Endodermal cell (in vitro differentiated cells): ENCODE measurements at regions not wholly inside any gene's neighbourhood (a gene's known extent, or its start where the extent isn't known, plus 50 kb on each side); places are given as distances from the start of the nearest gene placed in this dataset.
"Not testable (repeated sequence)": the region's sequence is repeated elsewhere in the genome, so short reads cannot be mapped to it uniquely, and the experiment has no call there.

ENCODE experiments used
- DNase-seq: peaks from one replicate; pipeline ENCODE4 v3.0.0-alpha.2; 2017
- H3K27ac ChIP-seq: 2 replicates; pipeline ENCODE4 v1.5.1; 2013; ENCODE audit warnings: mild to moderate bottlenecking, low read depth, low read length, moderate library complexity
- H3K27me3 ChIP-seq: 2 replicates; pipeline ENCODE4 v1.6.1; 2013; ENCODE audit warnings: mild to moderate bottlenecking, low read length, moderate library complexity; ENCODE audit not compliant: insufficient read depth, control insufficient read depth, poor library complexity, severe bottlenecking
- H3K36me3 ChIP-seq: 2 replicates; pipeline ENCODE4 v1.7.0; 2013; ENCODE audit warnings: mild to moderate bottlenecking, low read length, moderate library complexity; ENCODE audit not compliant: control insufficient read depth, insufficient read depth
- H3K4me1 ChIP-seq: one replicate; pipeline ENCODE4 v1.7.0; 2013; ENCODE audit warnings: low read length; ENCODE audit not compliant: control insufficient read depth, insufficient read depth
- H3K4me3 ChIP-seq: 2 replicates; pipeline ENCODE4 v1.5.1; 2013; ENCODE audit warnings: mild to moderate bottlenecking, low read length, moderate library complexity
- H3K9ac ChIP-seq: 2 replicates; pipeline ENCODE4 v1.6.1; 2013; ENCODE audit warnings: mild to moderate bottlenecking, low read length, moderate library complexity; ENCODE audit not compliant: poor library complexity, severe bottlenecking; ENCODE audit errors: extremely low read depth
- H3K9me3 ChIP-seq: 2 replicates; pipeline ENCODE4 v1.6.1; 2013; ENCODE audit warnings: mild to moderate bottlenecking, low read length, moderate library complexity; ENCODE audit not compliant: control insufficient read depth
- H3K27ac Mint-ChIP-seq: 2 replicates; pipeline ENCODE4 v1.8.0; 2020; ENCODE audit warnings: mixed read lengths
- H3K27me3 Mint-ChIP-seq: 2 replicates; pipeline ENCODE4 v1.8.0; 2021; ENCODE audit warnings: mild to moderate bottlenecking, mixed read lengths; ENCODE audit not compliant: insufficient read depth
- H3K36me3 Mint-ChIP-seq: 2 replicates; pipeline ENCODE4 v1.8.0; 2020; ENCODE audit warnings: low read depth, mixed read lengths
- H3K4me1 Mint-ChIP-seq: 2 replicates; pipeline ENCODE4 v1.8.0; 2020; ENCODE audit warnings: mixed read lengths
- H3K4me3 Mint-ChIP-seq: 2 replicates; pipeline ENCODE4 v1.8.0; 2020; ENCODE audit warnings: mild to moderate bottlenecking, moderate library complexity, mixed read lengths
- H3K9me3 Mint-ChIP-seq: 2 replicates; pipeline ENCODE4 v1.8.0; 2020; ENCODE audit warnings: mild to moderate bottlenecking, mixed read lengths
- WGBS, 2 experiments: methylation state at CpG; one replicate each; pipeline versions ENCODE4 v1.1.5 to v1.1.7; 2013; ENCODE audit warnings: missing lambda C conversion rate in 2 of 2, mixed read lengths in 1 of 2; ENCODE audit not compliant: insufficient coverage in 1 of 2, insufficient read length in 1 of 2; 5-methylcytosine and 5-hydroxymethylcytosine counted together
- TF ChIP-seq, protein P1 (sequence below): fragments of 200-600 bp; sonication (generic); conservative IDR thresholded peaks from 2 replicates; pipeline ENCODE4 v1.5.0; 2021; ENCODE audit warnings: antibody characterized with exemption, mild to moderate bottlenecking

DNA sequence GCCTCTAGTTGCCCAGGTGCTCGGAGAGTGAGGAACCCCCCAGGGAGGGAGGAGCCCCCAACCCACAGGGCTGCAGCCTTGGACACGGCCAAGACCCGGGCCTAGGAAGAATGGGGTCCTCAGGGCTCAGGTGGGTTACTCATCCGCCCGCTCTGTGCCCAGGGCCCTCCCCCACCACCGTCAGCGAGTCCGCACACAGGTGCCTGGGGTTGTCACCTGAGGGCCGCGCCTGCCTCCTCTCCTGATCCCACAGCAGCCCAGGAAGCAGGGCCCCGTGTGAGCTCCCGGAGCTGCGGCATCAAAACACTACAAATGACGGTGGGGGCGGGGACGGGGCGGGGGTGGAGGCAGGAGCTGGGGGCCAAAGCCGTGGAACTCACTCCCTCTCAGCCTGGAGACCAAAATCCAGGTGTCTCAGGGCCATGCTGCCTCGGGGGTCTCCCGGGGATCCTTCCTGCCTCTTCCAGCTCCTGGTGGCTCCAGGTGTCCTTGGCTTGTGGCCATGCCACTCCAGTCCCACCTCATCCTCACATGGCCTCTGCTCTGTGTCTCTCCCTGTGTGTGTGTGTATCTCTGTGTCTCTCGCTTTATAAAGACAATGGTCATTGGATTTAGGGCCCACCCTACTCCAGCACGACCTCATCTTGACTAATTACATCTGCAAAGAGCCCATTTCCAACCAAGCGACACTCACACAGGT, 172.7 kb downstream of the NPIPB11 start:
- H3K4me1 Mint-ChIP-seq, H3K9me3 Mint-ChIP-seq, H3K4me1 ChIP-seq, H3K36me3 ChIP-seq, DNase-seq, H3K27me3 Mint-ChIP-seq, H3K27ac Mint-ChIP-seq, H3K27me3 ChIP-seq, H3K27ac ChIP-seq, H3K9ac ChIP-seq, H3K4me3 ChIP-seq, H3K4me3 Mint-ChIP-seq, H3K36me3 Mint-ChIP-seq, H3K9me3 ChIP-seq: not testable (repeated sequence)
- WGBS, 2 experiments = 97 to 100% methylated on average over 4 to 23 of the region's 23 CpGs

DNA sequence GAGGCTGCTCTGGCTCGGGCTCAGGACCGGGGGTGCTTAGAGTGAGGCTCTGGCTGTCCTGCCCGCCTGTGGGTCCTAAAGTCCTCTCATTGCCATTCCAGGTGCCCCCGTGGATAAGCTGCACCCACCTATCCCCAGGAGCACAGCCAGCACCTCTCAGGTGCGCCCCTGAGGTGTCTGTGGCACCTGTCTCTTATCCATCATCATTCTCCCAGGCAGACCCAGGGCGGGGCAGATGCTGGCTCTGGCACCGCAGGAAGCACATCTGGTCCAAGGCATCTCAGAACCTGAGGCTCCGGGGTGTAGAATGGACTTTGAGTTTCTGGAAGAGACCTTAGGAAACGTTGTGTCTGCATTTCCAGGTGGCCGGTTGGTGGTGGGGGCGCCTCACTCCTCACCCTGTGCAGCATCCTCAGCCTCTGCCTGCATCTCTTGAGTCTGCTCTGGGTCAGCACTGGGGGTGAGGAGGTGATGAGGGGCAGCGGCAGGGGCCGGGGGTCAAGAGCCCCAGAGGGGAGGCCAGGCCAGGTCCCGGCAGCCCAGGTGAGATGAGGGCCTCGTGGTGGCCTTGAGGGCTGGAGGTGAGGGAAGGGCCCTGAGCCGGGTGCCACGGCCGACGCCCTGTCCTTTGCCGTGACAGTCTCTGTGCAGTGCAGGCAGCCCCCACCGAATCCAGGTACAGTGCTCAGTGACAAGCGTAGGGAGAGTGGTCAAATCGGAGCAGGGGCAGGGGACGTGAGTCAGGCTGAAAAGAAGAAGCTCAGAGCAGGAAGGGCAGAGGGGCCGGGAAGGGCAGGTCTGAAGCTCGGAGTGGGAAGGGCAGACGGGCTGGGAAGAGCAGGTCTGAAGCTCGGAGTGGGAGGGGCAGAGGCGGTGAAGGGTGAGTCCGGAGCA, 173.5 kb downstream of the NPIPB11 start:
- 91% methylated on average over 13 to 30 of the region's 30 CpGs for WGBS, 2 experiments
- H3K4me3 Mint-ChIP-seq = no peak overlapping the region
- H3K4me3 ChIP-seq = no peak overlapping the region
- H3K36me3 ChIP-seq = no peaks in the 10 kb centered on the region
- no peaks in the 10 kb centered on the region for H3K27me3 Mint-ChIP-seq
- H3K27me3 ChIP-seq = no peaks in the 10 kb centered on the region
- H3K27ac Mint-ChIP-seq = no peak overlapping the region
- TF ChIP-seq, protein P1, sequence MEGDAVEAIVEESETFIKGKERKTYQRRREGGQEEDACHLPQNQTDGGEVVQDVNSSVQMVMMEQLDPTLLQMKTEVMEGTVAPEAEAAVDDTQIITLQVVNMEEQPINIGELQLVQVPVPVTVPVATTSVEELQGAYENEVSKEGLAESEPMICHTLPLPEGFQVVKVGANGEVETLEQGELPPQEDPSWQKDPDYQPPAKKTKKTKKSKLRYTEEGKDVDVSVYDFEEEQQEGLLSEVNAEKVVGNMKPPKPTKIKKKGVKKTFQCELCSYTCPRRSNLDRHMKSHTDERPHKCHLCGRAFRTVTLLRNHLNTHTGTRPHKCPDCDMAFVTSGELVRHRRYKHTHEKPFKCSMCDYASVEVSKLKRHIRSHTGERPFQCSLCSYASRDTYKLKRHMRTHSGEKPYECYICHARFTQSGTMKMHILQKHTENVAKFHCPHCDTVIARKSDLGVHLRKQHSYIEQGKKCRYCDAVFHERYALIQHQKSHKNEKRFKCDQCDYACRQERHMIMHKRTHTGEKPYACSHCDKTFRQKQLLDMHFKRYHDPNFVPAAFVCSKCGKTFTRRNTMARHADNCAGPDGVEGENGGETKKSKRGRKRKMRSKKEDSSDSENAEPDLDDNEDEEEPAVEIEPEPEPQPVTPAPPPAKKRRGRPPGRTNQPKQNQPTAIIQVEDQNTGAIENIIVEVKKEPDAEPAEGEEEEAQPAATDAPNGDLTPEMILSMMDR = no peak
- H3K4me1 Mint-ChIP-seq = peaks cover 2% of the 10 kb centered on the region
- H3K9me3 ChIP-seq = no peaks in the 10 kb centered on the region
- no peaks in the 10 kb centered on the region for H3K4me1 ChIP-seq
- no peaks in the 10 kb centered on the region for H3K36me3 Mint-ChIP-seq
- no peak overlapping the region for H3K27ac ChIP-seq
- no peak overlapping the region for H3K9ac ChIP-seq
- no peak for DNase-seq
- H3K9me3 Mint-ChIP-seq = no peaks in the 10 kb centered on the region

DNA sequence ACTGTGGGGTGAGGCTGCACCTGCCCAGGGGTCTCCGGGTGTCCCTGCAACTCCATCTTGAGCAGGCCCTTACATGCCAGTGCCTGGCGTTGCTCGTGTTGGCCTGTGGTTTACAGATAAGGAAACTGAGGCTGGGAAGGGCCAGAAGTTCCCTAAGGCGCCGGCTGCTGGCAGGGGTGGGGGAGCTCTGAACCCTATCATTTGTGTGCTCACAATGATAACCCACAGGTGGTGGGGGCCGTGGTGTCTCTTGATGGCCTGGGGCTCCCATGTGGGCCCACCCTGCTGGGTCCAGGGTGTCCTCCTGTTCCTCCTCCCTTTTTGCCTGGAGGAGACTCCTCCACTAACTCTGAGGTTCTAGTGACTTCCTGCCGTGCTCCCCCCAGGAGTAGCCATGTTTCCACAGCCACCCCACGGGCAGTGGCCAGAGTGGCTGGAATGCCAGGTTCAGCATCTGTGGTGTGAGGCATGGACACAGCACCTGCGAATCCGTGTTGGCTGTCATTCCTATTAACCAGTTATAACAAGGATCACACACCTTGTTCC, 174.3 kb downstream of the NPIPB11 start:
- H3K9ac ChIP-seq, H3K27ac Mint-ChIP-seq, H3K4me3 ChIP-seq, H3K27me3 Mint-ChIP-seq, H3K36me3 ChIP-seq, H3K9me3 Mint-ChIP-seq, H3K4me1 Mint-ChIP-seq, DNase-seq, H3K9me3 ChIP-seq, H3K4me1 ChIP-seq, H3K4me3 Mint-ChIP-seq, H3K36me3 Mint-ChIP-seq, H3K27ac ChIP-seq, H3K27me3 ChIP-seq: not testable (repeated sequence)
- 91 to 100% methylated on average over 5 to 10 of the region's 10 CpGs for WGBS, 2 experiments

DNA sequence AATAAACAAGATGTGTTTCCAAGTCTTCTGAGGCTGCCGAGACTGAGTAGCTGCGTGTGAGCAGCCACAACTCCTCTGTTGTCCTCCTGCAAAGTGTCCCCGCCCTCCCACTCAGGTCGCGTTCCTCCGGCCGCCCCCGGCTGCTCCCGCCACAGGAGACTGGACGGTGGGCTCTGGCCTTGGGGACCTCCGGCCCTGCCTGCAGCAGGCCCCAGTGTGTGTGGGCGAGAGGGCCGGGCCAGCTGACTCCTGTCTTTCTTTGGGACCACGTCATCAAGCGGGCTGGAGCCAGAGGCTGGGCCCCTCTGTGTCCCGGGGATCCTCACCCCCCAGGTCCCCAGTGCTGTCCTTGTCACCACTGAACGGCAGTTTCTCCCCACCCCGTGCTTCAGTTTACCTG, 175.3 kb downstream of the NPIPB11 start:
- TF ChIP-seq, protein P1 = no peak
- Mint-ChIP-seq H3K9me3 (no peaks in the 10 kb centered on the region), H3K36me3 (no peaks in the 10 kb centered on the region), H3K27ac (no peak overlapping the region), H3K4me1 (peaks cover 2% of the 10 kb centered on the region), H3K4me3 (no peak overlapping the region), H3K27me3 (no peaks in the 10 kb centered on the region)
- Histone ChIP-seq H3K9ac (no peak overlapping the region), H3K27ac (no peak overlapping the region), H3K36me3 (no peaks in the 10 kb centered on the region), H3K27me3 (no peaks in the 10 kb centered on the region), H3K9me3 (no peaks in the 10 kb centered on the region), H3K4me3 (no peak overlapping the region), H3K4me1 (no peaks in the 10 kb centered on the region)
- no peak for DNase-seq
- 79 to 87% methylated on average over 5 to 18 of the region's 18 CpGs for WGBS, 2 experiments
